ENCODE measurements at regions not wholly inside any gene's neighbourhood (a gene's known extent, or its start where the extent isn't known, plus 50 kb on each side); places are given as distances from the start of the nearest gene placed in this dataset.

- 57% methylated on average over 3 of the region's 3 CpGs for WGBS, 2 donors
- intact Hi-C loops (cut with DNase I) = no loop called here
- no peaks in the 10 kb centered on the region for H3K9me3 ChIP-seq
- no peaks in the 10 kb centered on the region for H3K27me3 ChIP-seq
- TF ChIP-seq POLR2A (IDR thresholded peaks at IDR 0.05) (no peak), CTCF (IDR thresholded peaks at IDR 0.05) (no peak)
- peak overlapping the region in 3 of 4 donors; percentile 15 to 81 (median 75) for H3K27ac ChIP-seq
- peaks cover 10 to 60% (median 22%) of the 10 kb centered on the region in 3 donors for H3K4me1 ChIP-seq
- H3K4me3 ChIP-seq = no peak overlapping the region
- H3K36me3 ChIP-seq = no peaks in the 10 kb centered on the region
- no peak for DNase-seq
Measured at GRCh38 chr18:61950371-61950770, 57.6 kb upstream of the RNF152 start.

GRCh38 chr18:61949946-61950345 lies 57.1 kb upstream of the RNF152 start:
- Histone ChIP-seq H3K36me3 (no peaks in the 10 kb centered on the region), H3K4me1 (peaks cover 10 to 60% (median 22%) of the 10 kb centered on the region in 3 donors), H3K27me3 (no peaks in the 10 kb centered on the region), H3K27ac (peak overlapping the region; percentile 71 to 82 (median 78)), H3K9me3 (no peaks in the 10 kb centered on the region), H3K4me3 (peak overlapping the region in 2 of 4 donors; percentile 14 to 43)
- WGBS, 2 donors = 35 to 45% methylated on average over 9 to 10 of the region's 10 CpGs
- intact Hi-C loops (cut with DNase I) = no loop called here
- DNase-seq = no peak
- TF ChIP-seq POLR2A (IDR thresholded peaks at IDR 0.05) = no peak

GRCh38 chr18:61948846-61949438 lies 56.1 kb upstream of the RNF152 start:
- DNase-seq = no peak
- Histone ChIP-seq H3K4me1 (peaks cover 10 to 64% (median 22%) of the 10 kb centered on the region in 3 donors), H3K36me3 (no peaks in the 10 kb centered on the region), H3K27ac (peak overlapping the region; percentile 71 to 82 (median 78)), H3K27me3 (no peaks in the 10 kb centered on the region), H3K9me3 (no peaks in the 10 kb centered on the region), H3K4me3 (no peak overlapping the region)
- TF ChIP-seq CTCF (IDR thresholded peaks at IDR 0.05) = no peak
- TF ChIP-seq POLR2A (IDR thresholded peaks at IDR 0.05) = no peak
- intact Hi-C loops (cut with DNase I) = no loop called here
- 45 to 67% methylated on average over 6 of the region's 6 CpGs for WGBS, 2 donors

GRCh38 chr18:61948281-61948741 lies 55.5 kb upstream of the RNF152 start:
- TF ChIP-seq POLR2A (IDR thresholded peaks at IDR 0.05) = no peak
- TF ChIP-seq CTCF (IDR thresholded peaks at IDR 0.05) = no peak
- intact Hi-C loops (cut with DNase I) = no loop called here
- no peak overlapping the region for H3K4me3 ChIP-seq
- no peaks in the 10 kb centered on the region for H3K9me3 ChIP-seq
- WGBS, 2 donors = 49 to 60% methylated on average over 4 of the region's 4 CpGs
- H3K27me3 ChIP-seq = no peaks in the 10 kb centered on the region
- H3K27ac ChIP-seq = no peak overlapping the region
- no peak for DNase-seq
- no peaks in the 10 kb centered on the region for H3K36me3 ChIP-seq
- peaks cover 7 to 61% (median 21%) of the 10 kb centered on the region in 3 donors for H3K4me1 ChIP-seq

GRCh38 chr18:61946449-61946848 lies 53.6 kb upstream of the RNF152 start:
- intact Hi-C loops (cut with DNase I) = no loop called here
- TF ChIP-seq POLR2A (IDR thresholded peaks at IDR 0.05) (no peak), CTCF (IDR thresholded peaks at IDR 0.05) (no peak)
- H3K4me3 ChIP-seq = no peak overlapping the region
- H3K27me3 ChIP-seq = no peaks in the 10 kb centered on the region
- H3K36me3 ChIP-seq = no peaks in the 10 kb centered on the region
- 66 to 69% methylated on average over 3 of the region's 3 CpGs for WGBS, 2 donors
- peaks cover 4 to 52% (median 18%) of the 10 kb centered on the region in 3 donors for H3K4me1 ChIP-seq
- H3K9me3 ChIP-seq = no peaks in the 10 kb centered on the region
- DNase-seq = no peak
- H3K27ac ChIP-seq = no peak overlapping the region
